Trophoblast cell (in vitro differentiated cells and primary cell): ENCODE measurements at regions not wholly inside any gene's neighbourhood (a gene's known extent, or its start where the extent isn't known, plus 50 kb on each side); places are given as distances from the start of the nearest gene placed in this dataset.
A peak's percentile ranks its signal among the peaks of the same experiment; 100 is the strongest.

Experiments
- DNase-seq, 2 donors: peaks; one replicate each; pipeline ENCODE4 v3.0.0-alpha.2; 2016
- H2AFZ ChIP-seq: 2 replicates; pipeline ENCODE4 v1.6.1; 2013; ENCODE audit warnings: low read length, moderate library complexity, mild to moderate bottlenecking; ENCODE audit not compliant: insufficient read depth, poor library complexity
- H2AK5ac ChIP-seq: 2 replicates; pipeline ENCODE4 v1.6.1; 2013; ENCODE audit warnings: mild to moderate bottlenecking, low read length
- H2BK120ac ChIP-seq: 2 replicates; pipeline ENCODE4 v1.6.1; 2013; ENCODE audit warnings: low read length, mild to moderate bottlenecking, moderate library complexity; ENCODE audit not compliant: insufficient read depth, poor library complexity
- H2BK12ac ChIP-seq: 2 replicates; pipeline ENCODE4 v1.6.1; 2013; ENCODE audit warnings: mild to moderate bottlenecking, low read length, moderate library complexity
- H2BK5ac ChIP-seq: 2 replicates; pipeline ENCODE4 v1.6.1; 2013; ENCODE audit warnings: low read length, low read depth, moderate library complexity, mild to moderate bottlenecking; ENCODE audit not compliant: poor library complexity
- H3K14ac ChIP-seq: 2 replicates; pipeline ENCODE4 v1.6.1; 2013; ENCODE audit warnings: mild to moderate bottlenecking, low read length
- H3K18ac ChIP-seq: 2 replicates; pipeline ENCODE4 v1.6.1; 2013; ENCODE audit warnings: mild to moderate bottlenecking, low read length
- H3K23ac ChIP-seq: 2 replicates; pipeline ENCODE4 v1.6.1; 2013; ENCODE audit warnings: low read length
- H3K27ac ChIP-seq: 2 replicates; pipeline ENCODE4 v1.5.1; 2013; ENCODE audit warnings: low read depth, mild to moderate bottlenecking, inconsistent platforms, low read length, moderate library complexity
- H3K27me3 ChIP-seq: 2 replicates; pipeline ENCODE4 v1.6.1; 2013; ENCODE audit warnings: inconsistent platforms, mild to moderate bottlenecking, low read length, moderate library complexity; ENCODE audit not compliant: insufficient read depth
- H3K36me3 ChIP-seq, 2 experiments: 1 replicate in 1 of 2; 2 replicates in 1 of 2; pipeline ENCODE4 v1.6.1; 2013; ENCODE audit warnings: low read length in 2 of 2, mild to moderate bottlenecking in 2 of 2, moderate library complexity in 1 of 2; ENCODE audit not compliant: insufficient read depth in 2 of 2, control insufficient read depth in 1 of 2
- H3K4ac ChIP-seq: 2 replicates; pipeline ENCODE4 v1.6.1; 2013; ENCODE audit warnings: low read depth, mild to moderate bottlenecking, low read length, moderate library complexity
- H3K4me1 ChIP-seq, 2 experiments: 1 replicate in 1 of 2; 2 replicates in 1 of 2; pipeline ENCODE4 v1.6.1; 2013; ENCODE audit warnings: low read length in 2 of 2, mild to moderate bottlenecking in 2 of 2, moderate library complexity in 1 of 2; ENCODE audit not compliant: insufficient read depth in 2 of 2, control insufficient read depth in 1 of 2
- H3K4me2 ChIP-seq: 2 replicates; pipeline ENCODE4 v1.6.1; 2013; ENCODE audit warnings: inconsistent platforms, mild to moderate bottlenecking, low read length, moderate library complexity
- H3K4me3 ChIP-seq: 2 replicates; pipeline ENCODE4 v1.5.1; 2013; ENCODE audit warnings: mild to moderate bottlenecking, low read depth, low read length, inconsistent platforms
- H3K79me1 ChIP-seq: one replicate; pipeline ENCODE4 v1.6.1; 2013; ENCODE audit warnings: low read length
- H3K79me2 ChIP-seq: 2 replicates; pipeline ENCODE4 v1.6.1; 2013; ENCODE audit warnings: low read length, mild to moderate bottlenecking; ENCODE audit not compliant: control insufficient read depth, insufficient read depth, poor library complexity
- H3K9ac ChIP-seq: 2 replicates; pipeline ENCODE4 v1.6.1; 2013; ENCODE audit warnings: mild to moderate bottlenecking, low read length
- H3K9me3 ChIP-seq: 2 replicates; pipeline ENCODE4 v1.6.1; 2013; ENCODE audit warnings: low read depth, mild to moderate bottlenecking, control low read depth, inconsistent platforms, low read length; ENCODE audit not compliant: insufficient read depth
- H4K12ac ChIP-seq: 2 replicates; pipeline ENCODE4 v1.6.1; 2013; ENCODE audit warnings: low read depth, mild to moderate bottlenecking, low read length, moderate library complexity
- H4K8ac ChIP-seq: 2 replicates; pipeline ENCODE4 v1.6.1; 2013; ENCODE audit warnings: low read depth, mild to moderate bottlenecking, low read length, moderate library complexity
- H4K91ac ChIP-seq: one replicate; pipeline ENCODE4 v1.6.1; 2013; ENCODE audit warnings: low read depth, mild to moderate bottlenecking, low read length, moderate library complexity
- WGBS: extraction: QIAGEN DNeasy Blood & Tissue Kit; methylation state at CpG from one replicate; pipeline ENCODE4 v1.1.7; 2013; ENCODE audit warnings: missing lambda C conversion rate; ENCODE audit not compliant: insufficient read length, insufficient coverage; ENCODE audit errors: extremely low coverage; 5-methylcytosine and 5-hydroxymethylcytosine counted together

- H4K8ac ChIP-seq: no peak overlapping the region
- no peaks in the 10 kb centered on the region for H3K36me3 ChIP-seq
Measured at GRCh38 chr2:239557516-239557915, 156.7 kb upstream of the HDAC4 start.

GRCh38 chr2:239555571-239555905, 154.7 kb upstream of the HDAC4 start:
- no CpG with 5 or more reads among the region's 6 CpGs for WGBS
- H3K27ac ChIP-seq: no peak overlapping the region
- H4K91ac ChIP-seq: no peak overlapping the region

More at GRCh38 chr2:239557516-239557915, 156.7 kb upstream of the HDAC4 start:
- Histone ChIP-seq H2BK5ac (no peak overlapping the region), H4K91ac (no peak overlapping the region), H3K9ac (no peak overlapping the region), H4K12ac (no peak overlapping the region), H2BK12ac (no peak overlapping the region), H2BK120ac (no peak overlapping the region), H3K4me3 (no peak overlapping the region), H2AFZ (no peak overlapping the region), H3K27me3 (no peaks in the 10 kb centered on the region), H3K9me3 (peaks cover 1% of the 10 kb centered on the region), H3K18ac (no peak overlapping the region), H3K79me2 (no peaks in the 10 kb centered on the region), H3K4ac (no peak overlapping the region), H3K4me2 (no peak overlapping the region), H3K14ac (no peak overlapping the region), H2AK5ac (no peak overlapping the region), H3K79me1 (no peaks in the 10 kb centered on the region), H3K4me1 (no peaks in the 10 kb centered on the region), H3K23ac (no peak overlapping the region), H3K27ac (no peak overlapping the region)
- no peak for DNase-seq
- WGBS: no CpG with 5 or more reads among the region's 5 CpGs

GRCh38 chr2:239554766-239555570, 154.1 kb upstream of the HDAC4 start:
- Histone ChIP-seq H3K23ac (no peak overlapping the region), H3K4ac (no peak overlapping the region), H2AK5ac (no peak overlapping the region), H3K27me3 (no peaks in the 10 kb centered on the region), H2BK120ac (no peak overlapping the region), H3K4me1 (no peaks in the 10 kb centered on the region), H3K79me1 (no peaks in the 10 kb centered on the region), H4K8ac (no peak overlapping the region), H3K9ac (no peak overlapping the region), H4K12ac (no peak overlapping the region), H3K18ac (no peak overlapping the region), H2BK12ac (no peak overlapping the region), H3K14ac (no peak overlapping the region), H4K91ac (no peak overlapping the region), H3K4me3 (no peak overlapping the region), H3K4me2 (no peak overlapping the region), H3K27ac (no peak overlapping the region), H2AFZ (no peak overlapping the region), H3K36me3 (no peaks in the 10 kb centered on the region), H2BK5ac (no peak overlapping the region), H3K79me2 (no peaks in the 10 kb centered on the region), H3K9me3 (peaks cover 1% of the 10 kb centered on the region)
- DNase-seq: no peak
- no CpG with 5 or more reads among the region's 8 CpGs for WGBS

More at GRCh38 chr2:239555571-239555905, 154.7 kb upstream of the HDAC4 start:
- no peak overlapping the region for H4K8ac ChIP-seq
- no peaks in the 10 kb centered on the region for H3K4me1 ChIP-seq
- peaks cover 1% of the 10 kb centered on the region for H3K9me3 ChIP-seq
- H2BK12ac ChIP-seq: no peak overlapping the region
- H2AFZ ChIP-seq: no peak overlapping the region
- no peak overlapping the region for H3K4ac ChIP-seq
- no peak overlapping the region for H4K12ac ChIP-seq
- no peaks in the 10 kb centered on the region for H3K79me1 ChIP-seq
- H2BK120ac ChIP-seq: no peak overlapping the region
- H3K4me2 ChIP-seq: no peak overlapping the region
- H3K36me3 ChIP-seq: no peaks in the 10 kb centered on the region
- H3K9ac ChIP-seq: no peak overlapping the region
- no peaks in the 10 kb centered on the region for H3K27me3 ChIP-seq
- no peak overlapping the region for H3K14ac ChIP-seq
- H3K79me2 ChIP-seq: no peaks in the 10 kb centered on the region
- no peak overlapping the region for H2BK5ac ChIP-seq
- H2AK5ac ChIP-seq: no peak overlapping the region
- DNase-seq: peak; percentile 44 to 49
- no peak overlapping the region for H3K18ac ChIP-seq
- H3K23ac ChIP-seq: no peak overlapping the region
- no peak overlapping the region for H3K4me3 ChIP-seq

GRCh38 chr2:239553376-239554000, 152.7 kb upstream of the HDAC4 start:
- Histone ChIP-seq H2BK120ac (no peak overlapping the region), H2AFZ (no peak overlapping the region), H4K12ac (no peak overlapping the region), H3K9ac (no peak overlapping the region), H3K14ac (no peak overlapping the region), H4K91ac (no peak overlapping the region), H4K8ac (no peak overlapping the region), H3K9me3 (peaks cover 1% of the 10 kb centered on the region), H3K4ac (no peak overlapping the region), H2BK5ac (no peak overlapping the region), H3K23ac (no peak overlapping the region), H3K27me3 (no peaks in the 10 kb centered on the region), H2BK12ac (no peak overlapping the region), H3K36me3 (no peaks in the 10 kb centered on the region), H3K4me1 (no peaks in the 10 kb centered on the region), H3K79me1 (no peaks in the 10 kb centered on the region), H3K27ac (no peak overlapping the region), H3K18ac (no peak overlapping the region), H3K79me2 (no peaks in the 10 kb centered on the region), H3K4me2 (no peak overlapping the region), H3K4me3 (no peak overlapping the region), H2AK5ac (no peak overlapping the region)
- no peak for DNase-seq
- WGBS: no CpG with 5 or more reads among the region's 13 CpGs
